ENCODE measurements at regions not wholly inside any gene's neighbourhood (a gene's known extent, or its start where the extent isn't known, plus 50 kb on each side); places are given as distances from the start of the nearest gene placed in this dataset.

DNA sequence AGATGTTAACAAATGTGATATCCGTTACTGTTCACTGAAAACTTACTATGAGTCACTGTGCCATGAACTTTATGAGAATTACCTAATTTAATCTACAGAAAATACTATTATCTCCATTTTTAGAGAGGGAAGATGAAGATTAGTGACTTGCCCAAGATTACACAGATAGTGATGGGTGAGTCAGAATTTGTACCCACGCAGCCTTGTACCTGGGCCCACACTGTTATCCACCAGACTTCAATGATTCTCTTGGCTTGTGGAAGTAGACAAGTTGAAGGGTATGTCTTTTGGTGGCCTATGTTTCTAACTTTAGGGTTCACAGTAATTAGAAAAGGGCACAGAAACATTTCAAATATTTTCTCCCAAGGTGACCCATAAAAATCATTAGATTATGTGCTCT, 472.5 kb upstream of the NR3C2 start:
- intact Hi-C loops (cut with micrococcal nuclease) = no loop called here
- Histone ChIP-seq H3K79me2 (ENCODE audit: low read length) (no peaks in the 10 kb centered on the region), H3K4me3 (ENCODE audit: low read length) (no peak overlapping the region), H3K9me2 (replicated peaks; ENCODE audit: low read length) (no peaks in the 10 kb centered on the region), H3K4me1 (ENCODE audit: insufficient read depth, low read length) (no peaks in the 10 kb centered on the region), H3K27me3 (ENCODE audit: low read length) (no peaks in the 10 kb centered on the region), H3K36me3 (ENCODE audit: low read depth, low read length) (no peaks in the 10 kb centered on the region), H3K4me2 (ENCODE audit: low read length) (no peak overlapping the region), H3K27ac (ENCODE audit: low read length) (no peak overlapping the region), H3F3A (ENCODE audit: low read length, unreplicated experiment) (no peaks in the 10 kb centered on the region), H3K9ac (ENCODE audit: low read length) (no peak overlapping the region), H2AFZ (ENCODE audit: low read length) (no peak overlapping the region), H4K20me1 (ENCODE audit: low read length) (no peaks in the 10 kb centered on the region), H3K9me3 (ENCODE audit: low read length) (no peaks in the 10 kb centered on the region)
- TF ChIP-seq EZH2phosphoT487 (IDR thresholded peaks at IDR 0.05; ENCODE audit: borderline replicate concordance, low read length) (no peak), EZH2 (IDR thresholded peaks at IDR 0.05; ENCODE audit: low read length, unreplicated experiment) (no peak)
- TF ChIP-seq, protein P1, sequence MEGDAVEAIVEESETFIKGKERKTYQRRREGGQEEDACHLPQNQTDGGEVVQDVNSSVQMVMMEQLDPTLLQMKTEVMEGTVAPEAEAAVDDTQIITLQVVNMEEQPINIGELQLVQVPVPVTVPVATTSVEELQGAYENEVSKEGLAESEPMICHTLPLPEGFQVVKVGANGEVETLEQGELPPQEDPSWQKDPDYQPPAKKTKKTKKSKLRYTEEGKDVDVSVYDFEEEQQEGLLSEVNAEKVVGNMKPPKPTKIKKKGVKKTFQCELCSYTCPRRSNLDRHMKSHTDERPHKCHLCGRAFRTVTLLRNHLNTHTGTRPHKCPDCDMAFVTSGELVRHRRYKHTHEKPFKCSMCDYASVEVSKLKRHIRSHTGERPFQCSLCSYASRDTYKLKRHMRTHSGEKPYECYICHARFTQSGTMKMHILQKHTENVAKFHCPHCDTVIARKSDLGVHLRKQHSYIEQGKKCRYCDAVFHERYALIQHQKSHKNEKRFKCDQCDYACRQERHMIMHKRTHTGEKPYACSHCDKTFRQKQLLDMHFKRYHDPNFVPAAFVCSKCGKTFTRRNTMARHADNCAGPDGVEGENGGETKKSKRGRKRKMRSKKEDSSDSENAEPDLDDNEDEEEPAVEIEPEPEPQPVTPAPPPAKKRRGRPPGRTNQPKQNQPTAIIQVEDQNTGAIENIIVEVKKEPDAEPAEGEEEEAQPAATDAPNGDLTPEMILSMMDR (conservative IDR thresholded peaks at IDR 0.05; ENCODE audit: low read depth, low read length) = no peak
- ChIA-PET CTCF (no interaction called here), POLR2A (ENCODE audit: unreplicated experiment) (no interaction called here)
- BruUV-seq (replicated peaks) = no TSS peak
- no peak for DNase-seq
- no peak for ATAC-seq

DNA sequence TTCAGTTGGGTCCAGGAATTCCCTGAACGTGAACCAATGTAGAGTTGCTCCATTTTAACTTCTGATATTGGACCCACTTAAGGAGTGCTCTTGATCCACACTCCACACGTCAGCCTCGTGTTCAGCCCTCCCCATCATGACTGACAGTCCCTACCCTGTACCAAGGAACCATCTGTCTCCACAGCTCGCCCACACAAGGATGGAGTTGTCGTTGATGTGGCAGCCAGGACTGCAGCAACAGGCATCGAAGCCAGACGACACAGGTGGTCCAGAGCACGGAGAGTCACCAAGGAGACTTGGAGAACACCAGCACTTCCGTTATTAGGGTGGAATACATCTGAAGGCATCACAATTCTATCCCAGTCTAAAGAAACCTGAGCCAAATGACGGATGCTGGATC, 472.1 kb upstream of the NR3C2 start:
- no peaks in the 10 kb centered on the region for H3K27me3 ChIP-seq (ENCODE audit: low read length)
- no TSS peak for BruUV-seq (replicated peaks)
- no peak for DNase-seq
- H3K4me2 ChIP-seq (ENCODE audit: low read length) = no peak overlapping the region
- CTCF ChIA-PET = no interaction called here
- no peaks in the 10 kb centered on the region for H3K36me3 ChIP-seq (ENCODE audit: low read depth, low read length)
- H4K20me1 ChIP-seq (ENCODE audit: low read length) = no peaks in the 10 kb centered on the region
- no peak overlapping the region for H2AFZ ChIP-seq (ENCODE audit: low read length)
- intact Hi-C loops (cut with micrococcal nuclease) = no loop called here
- H3K27ac ChIP-seq (ENCODE audit: low read length) = no peak overlapping the region
- no peak for ATAC-seq
- no peaks in the 10 kb centered on the region for H3F3A ChIP-seq (ENCODE audit: low read length, unreplicated experiment)
- no peaks in the 10 kb centered on the region for H3K9me3 ChIP-seq (ENCODE audit: low read length)
- no peaks in the 10 kb centered on the region for H3K79me2 ChIP-seq (ENCODE audit: low read length)
- H3K9me2 ChIP-seq (replicated peaks; ENCODE audit: low read length) = no peaks in the 10 kb centered on the region
- POLR2A ChIA-PET (ENCODE audit: unreplicated experiment) = no interaction called here
- no peak overlapping the region for H3K4me3 ChIP-seq (ENCODE audit: low read length)
- H3K4me1 ChIP-seq (ENCODE audit: insufficient read depth, low read length) = no peaks in the 10 kb centered on the region
- no peak overlapping the region for H3K9ac ChIP-seq (ENCODE audit: low read length)
- no peak for TF ChIP-seq EZH2 (IDR thresholded peaks at IDR 0.05; ENCODE audit: low read length, unreplicated experiment)

DNA sequence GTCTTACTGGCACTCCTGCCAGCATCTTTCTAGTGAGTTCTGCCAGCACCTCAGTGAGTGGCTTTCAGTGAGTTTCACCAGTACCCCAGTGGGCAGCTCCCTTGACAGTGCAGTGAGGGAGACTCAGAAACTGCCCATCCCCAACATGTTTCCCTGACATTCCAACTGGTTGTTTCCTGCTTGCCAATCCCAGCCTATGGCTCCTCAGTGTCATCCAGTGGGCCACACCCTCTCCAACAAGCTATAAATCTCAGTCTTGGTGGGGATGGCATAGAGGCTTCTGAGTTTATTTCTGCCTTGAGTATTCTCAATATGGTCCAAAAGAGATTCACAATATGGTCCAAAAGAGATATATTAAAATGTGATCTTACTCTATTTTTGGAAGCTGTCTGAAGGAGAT, 461.2 kb upstream of the NR3C2 start:
- Histone ChIP-seq H3K4me2 (ENCODE audit: low read length) (no peak overlapping the region), H4K20me1 (ENCODE audit: low read length) (no peaks in the 10 kb centered on the region), H3K4me3 (ENCODE audit: low read length) (no peak overlapping the region), H2AFZ (ENCODE audit: low read length) (no peak overlapping the region), H3K9me3 (ENCODE audit: low read length) (no peaks in the 10 kb centered on the region), H3K4me1 (ENCODE audit: insufficient read depth, low read length) (no peaks in the 10 kb centered on the region), H3K27me3 (ENCODE audit: low read length) (no peaks in the 10 kb centered on the region), H3K27ac (ENCODE audit: low read length) (no peak overlapping the region), H3K9me2 (replicated peaks; ENCODE audit: low read length) (no peaks in the 10 kb centered on the region), H3K79me2 (ENCODE audit: low read length) (no peaks in the 10 kb centered on the region), H3F3A (ENCODE audit: low read length, unreplicated experiment) (no peaks in the 10 kb centered on the region), H3K9ac (ENCODE audit: low read length) (no peak overlapping the region), H3K36me3 (ENCODE audit: low read depth, low read length) (no peaks in the 10 kb centered on the region)
- no TSS peak for BruUV-seq (replicated peaks)
- ATAC-seq = no peak
- DNase-seq = no peak
- no peak for TF ChIP-seq EZH2phosphoT487 (IDR thresholded peaks at IDR 0.05; ENCODE audit: borderline replicate concordance, low read length)
- no peak for TF ChIP-seq EZH2 (IDR thresholded peaks at IDR 0.05; ENCODE audit: low read length, unreplicated experiment)
- TF ChIP-seq, protein P1 (conservative IDR thresholded peaks at IDR 0.05; ENCODE audit: low read depth, low read length) = no peak
- ChIA-PET POLR2A (ENCODE audit: unreplicated experiment) (interaction anchor here (0.7 kb wide), 1 partner anchor 57 kb away, joined by 4 read pairs; no protein-coding TSS in a partner anchor), CTCF (no interaction called here)
- intact Hi-C loops (cut with micrococcal nuclease) = no loop called here

All from PC-3 (cell line).